ENCODE measurements at regions not wholly inside any gene's neighbourhood (a gene's known extent, or its start where the extent isn't known, plus 50 kb on each side); places are given as distances from the start of the nearest gene placed in this dataset.

GRCh38 chr12:67531051-67531450 is 117.5 kb upstream of the DYRK2 start:
- no peak for TF ChIP-seq CTCF (IDR thresholded peaks at IDR 0.05; ENCODE audit: insufficient read depth, low read length, poor library complexity, severe bottlenecking)
- TF ChIP-seq EZH2phosphoT487 (conservative IDR thresholded peaks at IDR 0.05; ENCODE audit: low read length), result no peak
